Fibroblast of gingiva (primary cell): ENCODE measurements at regions not wholly inside any gene's neighbourhood (a gene's known extent, or its start where the extent isn't known, plus 50 kb on each side); places are given as distances from the start of the nearest gene placed in this dataset.

ENCODE experiments used
- DNase-seq: peaks from one replicate; pipeline ENCODE4 v3.0.0-alpha.2; 2011; ENCODE audit warnings: low read depth

DNA sequence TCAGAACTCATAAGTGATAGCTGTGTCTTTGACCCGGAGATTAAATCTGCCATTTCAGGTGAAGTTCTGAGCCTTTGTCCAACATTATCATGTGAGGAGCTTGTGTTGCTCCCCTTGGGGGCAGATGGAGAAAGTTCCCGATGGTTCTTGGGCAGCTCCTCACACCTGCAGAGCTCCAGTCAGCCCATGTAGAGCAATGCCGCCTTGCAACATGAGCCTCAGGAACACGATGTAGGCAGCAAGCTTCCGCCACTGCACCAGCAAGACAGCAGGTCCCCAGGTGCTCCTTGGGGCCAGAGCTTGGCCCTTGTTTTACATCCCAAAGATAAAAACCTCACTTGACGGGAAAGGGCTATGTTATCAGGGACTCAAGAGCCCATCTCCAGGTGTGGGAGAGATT lies 292.7 kb downstream of the IRX1 start:
- DNase-seq: no peak

- no peak for DNase-seq
These were observed 293.9 kb downstream of the IRX1 start for GRCh38 chr5:3889412-3890142.

DNA sequence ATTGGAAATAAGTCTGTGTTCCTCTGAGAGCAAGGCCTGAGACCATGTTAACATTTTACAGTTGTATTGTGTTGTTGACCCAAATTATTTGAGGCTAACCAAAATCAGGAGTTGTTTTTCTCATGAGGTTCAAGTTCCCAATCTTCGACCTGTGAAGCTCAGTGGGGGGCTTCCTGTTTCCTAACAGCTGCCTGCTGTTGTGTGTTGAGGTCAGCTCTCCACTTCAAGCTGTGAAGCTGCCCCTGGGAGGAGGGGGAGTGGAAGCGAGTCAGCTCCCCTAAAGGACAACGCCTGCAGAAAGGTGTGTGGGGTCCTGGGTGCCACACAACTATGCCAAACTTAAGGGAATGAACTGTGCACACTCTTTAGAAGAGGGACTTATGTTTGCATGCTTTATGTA lies 295.5 kb downstream of the IRX1 start:
- no peak for DNase-seq

DNA sequence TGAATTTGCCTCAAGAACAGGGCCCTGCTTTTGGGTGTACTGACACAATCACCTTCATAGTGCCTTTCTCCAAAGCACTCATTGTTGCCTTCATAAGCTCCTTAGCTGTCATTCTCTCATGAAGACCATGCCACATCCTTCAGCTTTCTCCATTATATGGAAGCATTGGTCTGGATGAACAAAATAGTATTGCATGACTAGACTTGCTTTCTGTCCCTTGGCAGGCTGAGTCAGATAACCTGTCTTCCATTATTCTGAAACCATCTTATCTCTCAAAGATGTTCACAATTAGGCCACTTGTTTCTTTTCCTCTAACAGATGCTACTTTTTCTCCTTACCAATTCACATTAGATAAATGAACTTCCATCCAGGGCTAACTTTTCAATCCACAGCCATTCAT lies 297.9 kb downstream of the IRX1 start:
- no peak for DNase-seq

DNA sequence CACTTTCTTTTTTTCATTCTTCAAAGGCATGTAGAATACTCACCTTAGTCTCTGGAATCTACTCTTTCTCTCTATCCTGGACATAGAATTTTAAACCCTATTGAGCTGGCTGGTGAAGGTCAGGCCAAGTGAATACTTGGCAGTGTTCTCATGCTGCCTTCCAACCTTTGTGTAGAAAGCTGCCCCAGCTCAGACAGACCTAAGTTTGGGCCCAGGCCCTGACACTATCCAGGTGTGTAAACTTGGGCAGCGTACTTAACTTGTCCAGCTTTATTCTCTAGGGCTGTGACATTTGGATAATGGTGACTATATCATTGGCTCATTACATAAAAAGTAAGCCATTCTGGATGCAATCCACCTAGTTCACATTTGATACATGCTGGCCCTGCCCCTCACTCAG lies 298.3 kb downstream of the IRX1 start:
- no peak for DNase-seq

GRCh38 chr5:3896098-3896497 lies 300.5 kb downstream of the IRX1 start:
- DNase-seq: no peak

DNA sequence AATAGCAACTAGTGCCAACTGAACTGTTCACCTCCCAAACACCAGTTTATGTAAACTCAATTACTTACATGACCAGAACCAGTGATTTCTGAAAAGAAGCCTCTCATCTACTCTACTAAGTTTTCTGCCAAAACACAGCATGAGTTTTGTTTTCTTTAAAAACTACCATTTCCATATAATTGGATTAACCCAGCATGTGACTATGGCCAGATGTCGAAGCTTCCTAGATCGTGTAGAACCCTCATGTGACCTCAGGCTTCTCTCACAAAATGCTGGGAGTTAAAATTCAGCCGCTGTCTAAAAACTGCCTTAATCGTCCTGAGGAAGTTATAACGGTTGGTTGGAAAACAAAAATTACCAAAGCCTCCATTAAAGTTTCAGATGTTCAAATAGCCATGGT lies 303.5 kb downstream of the IRX1 start:
- no peak for DNase-seq

DNA sequence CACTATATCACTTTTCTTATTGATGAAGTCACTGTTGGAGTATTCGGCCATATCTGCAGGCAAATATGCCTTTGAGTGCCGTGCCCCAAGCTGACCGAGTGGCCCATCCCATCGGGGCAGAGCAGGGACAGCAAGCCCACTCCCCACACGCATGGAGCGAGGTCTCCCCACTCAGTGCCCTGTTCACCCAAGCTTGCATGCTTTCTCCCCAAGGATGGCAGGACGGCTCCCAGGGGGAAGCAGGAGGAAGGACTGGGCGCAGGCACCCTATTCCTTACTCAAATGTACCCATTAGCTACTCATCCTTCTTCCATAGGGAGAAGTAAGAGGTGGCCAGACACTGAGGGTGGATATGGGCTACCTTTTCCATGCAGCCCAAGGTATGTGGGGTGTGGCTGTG lies 309.0 kb downstream of the IRX1 start:
- DNase-seq: no peak

DNA sequence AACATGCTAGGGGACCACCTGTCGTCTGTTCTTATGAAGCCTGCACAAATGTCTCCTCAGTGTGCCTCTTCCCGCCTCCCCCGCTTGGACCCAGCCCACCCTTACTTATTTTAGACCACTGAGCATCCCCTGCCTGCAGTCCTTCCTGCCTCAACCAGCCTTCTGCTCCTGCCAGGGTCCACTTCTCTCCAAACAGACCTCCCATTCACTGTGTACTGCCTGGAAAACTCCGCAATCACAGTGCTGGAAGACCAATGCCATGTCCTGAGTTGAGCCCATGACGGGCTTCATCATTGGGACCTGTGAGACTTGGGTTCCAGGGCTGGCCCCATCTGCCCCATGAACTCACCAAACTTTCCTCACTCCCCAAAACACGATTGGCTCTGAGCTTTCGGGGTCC lies 309.4 kb downstream of the IRX1 start:
- DNase-seq: no peak

DNA sequence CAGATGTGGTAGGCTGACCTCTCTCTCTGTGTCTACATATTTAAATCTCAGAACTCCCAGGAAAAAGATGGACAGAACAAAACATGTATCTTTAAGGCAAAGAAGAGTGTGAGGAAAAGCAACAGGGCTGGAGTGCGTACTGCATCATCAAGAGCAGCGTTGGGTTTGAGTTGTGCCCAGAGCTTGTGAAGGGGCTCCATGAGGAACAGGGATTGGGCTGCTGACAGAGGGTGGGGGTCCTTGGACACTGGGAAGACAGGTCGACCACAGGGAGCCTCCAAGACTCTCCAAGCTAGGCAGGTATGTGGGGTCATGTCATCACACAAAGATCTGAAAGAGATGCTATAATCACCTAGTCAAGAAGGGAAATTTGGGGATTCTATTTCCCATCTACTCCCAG lies 309.9 kb downstream of the IRX1 start:
- no peak for DNase-seq

GRCh38 chr5:3911111-3911510 lies 315.5 kb downstream of the IRX1 start:
- no peak for DNase-seq

- no peak for DNase-seq
These were observed 316.1 kb downstream of the IRX1 start for GRCh38 chr5:3911773-3912172.

DNA sequence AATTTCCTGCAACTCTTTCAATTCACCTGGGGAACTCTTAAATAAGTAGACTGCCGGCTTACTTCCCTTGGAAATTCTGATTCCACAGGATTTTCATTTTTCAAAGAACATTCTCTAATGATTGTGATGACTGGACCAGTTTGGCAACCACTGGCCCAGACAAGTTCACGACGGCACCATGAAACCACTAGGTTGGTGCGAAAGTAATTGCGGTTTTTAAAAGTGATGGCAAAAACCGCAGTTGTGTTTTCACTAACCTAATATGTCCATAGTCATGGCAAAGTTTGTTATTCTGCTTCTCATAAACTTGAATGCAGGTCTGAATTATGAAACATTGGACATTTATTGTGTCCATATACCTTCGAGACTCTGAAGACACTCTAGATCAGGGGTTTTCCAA lies 317.2 kb downstream of the IRX1 start:
- DNase-seq: no peak

DNA sequence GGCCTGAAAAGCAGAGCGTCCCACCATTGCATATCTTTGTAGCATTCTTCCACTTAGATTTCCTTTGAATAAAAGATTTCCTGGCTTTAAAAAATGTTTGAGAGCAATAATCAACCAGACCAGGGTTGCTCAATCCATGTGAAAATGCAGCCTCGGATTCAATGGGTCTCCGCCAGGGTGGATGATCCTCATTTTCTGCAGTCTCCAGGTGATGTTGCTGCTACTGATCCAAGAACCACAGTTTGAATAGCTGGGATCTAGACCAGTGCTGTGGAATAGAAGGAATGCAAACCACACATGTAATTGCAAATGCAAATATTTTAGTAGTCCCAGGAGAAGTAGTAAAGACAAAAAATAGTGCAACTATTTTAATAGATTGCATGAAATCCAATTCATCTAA lies 317.6 kb downstream of the IRX1 start:
- DNase-seq: no peak

GRCh38 chr5:3925022-3925421 lies 329.4 kb downstream of the IRX1 start:
- no peak for DNase-seq

- DNase-seq: no peak
These were observed 330.3 kb downstream of the IRX1 start for GRCh38 chr5:3925935-3926334.

DNA sequence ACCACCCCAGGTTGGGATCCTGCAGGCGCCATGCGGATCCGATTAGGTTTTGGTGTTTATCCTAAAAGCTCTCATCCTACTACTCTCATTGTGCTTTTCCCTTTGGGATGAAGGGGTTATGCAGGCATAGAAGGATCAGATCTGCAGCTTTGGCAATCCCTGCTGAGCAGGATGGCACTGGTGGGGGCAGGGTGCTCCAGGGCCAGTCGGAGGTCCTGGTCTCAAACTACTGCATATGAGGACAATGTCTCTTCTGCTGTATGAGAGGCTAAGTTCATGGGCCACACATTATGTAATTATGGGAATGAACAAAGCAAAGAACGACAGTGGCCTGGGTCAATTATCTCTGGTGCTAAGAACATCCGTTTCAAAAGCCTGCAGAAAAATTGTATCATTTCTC lies 334.2 kb downstream of the IRX1 start:
- no peak for DNase-seq

GRCh38 chr5:3931976-3932375 lies 336.3 kb downstream of the IRX1 start:
- DNase-seq: no peak

DNA sequence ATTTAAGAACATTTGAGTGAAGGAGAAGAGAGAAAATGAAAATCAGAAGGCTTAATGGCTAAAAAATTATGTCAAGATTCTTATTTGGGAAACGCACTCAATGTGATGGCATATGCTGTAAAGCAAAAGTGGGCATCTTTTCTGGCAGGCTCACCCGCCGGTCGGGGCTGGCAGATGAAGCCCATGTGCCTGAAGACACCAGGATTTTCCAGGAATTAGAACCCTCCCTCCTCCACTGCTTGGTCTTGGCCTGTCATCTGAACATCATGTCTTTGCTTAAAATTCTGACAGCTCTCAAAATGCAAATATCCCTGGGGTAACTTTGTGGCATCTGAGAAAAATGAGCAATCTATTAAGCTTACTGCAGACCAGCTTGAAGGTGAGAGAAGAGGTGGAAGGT lies 337.9 kb downstream of the IRX1 start:
- DNase-seq: no peak

DNA sequence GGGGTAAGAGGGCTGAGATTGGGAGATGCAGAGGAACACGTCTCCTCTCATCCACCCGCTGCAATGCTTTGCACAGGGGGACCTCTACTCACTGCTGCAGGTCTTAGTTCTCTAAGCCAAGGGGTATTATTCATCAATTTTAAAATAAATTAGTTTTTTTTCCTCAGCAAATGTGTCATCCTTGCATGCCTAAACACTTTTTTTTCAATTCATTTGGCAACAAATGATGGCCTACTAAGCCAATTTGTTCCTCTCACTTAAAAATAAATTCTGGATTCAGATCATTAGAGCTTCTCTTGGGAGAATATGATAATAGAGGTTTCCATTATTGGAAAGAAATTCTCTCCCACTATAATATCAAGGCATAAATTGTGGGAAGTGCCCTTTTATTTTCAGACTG lies 338.3 kb downstream of the IRX1 start:
- DNase-seq: no peak

GRCh38 chr5:3943859-3944258 lies 348.2 kb downstream of the IRX1 start:
- DNase-seq: no peak

DNA sequence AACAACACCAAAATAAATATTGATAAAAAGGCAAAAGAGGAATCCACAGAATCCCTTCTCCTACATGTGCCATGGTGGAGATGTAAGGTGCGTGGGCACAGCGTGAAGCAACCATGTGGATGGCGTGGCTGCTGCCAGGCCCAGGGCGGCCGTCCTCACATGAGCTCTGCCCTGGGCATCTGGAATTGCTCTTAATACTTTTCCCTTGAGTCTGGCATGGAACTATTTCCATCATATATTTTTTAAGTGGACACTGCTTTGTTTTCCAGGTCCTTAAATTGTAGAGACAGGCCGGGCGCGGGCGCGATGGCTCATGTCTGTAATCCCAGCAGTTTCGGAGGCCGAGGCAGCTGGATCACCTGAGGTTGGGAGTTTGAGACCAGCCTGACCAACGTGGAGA lies 349.3 kb downstream of the IRX1 start:
- DNase-seq: no peak

GRCh38 chr5:3948838-3949237 lies 353.2 kb downstream of the IRX1 start:
- no peak for DNase-seq

- no peak for DNase-seq
These were observed 358.6 kb downstream of the IRX1 start for GRCh38 chr5:3954199-3954598.

DNA sequence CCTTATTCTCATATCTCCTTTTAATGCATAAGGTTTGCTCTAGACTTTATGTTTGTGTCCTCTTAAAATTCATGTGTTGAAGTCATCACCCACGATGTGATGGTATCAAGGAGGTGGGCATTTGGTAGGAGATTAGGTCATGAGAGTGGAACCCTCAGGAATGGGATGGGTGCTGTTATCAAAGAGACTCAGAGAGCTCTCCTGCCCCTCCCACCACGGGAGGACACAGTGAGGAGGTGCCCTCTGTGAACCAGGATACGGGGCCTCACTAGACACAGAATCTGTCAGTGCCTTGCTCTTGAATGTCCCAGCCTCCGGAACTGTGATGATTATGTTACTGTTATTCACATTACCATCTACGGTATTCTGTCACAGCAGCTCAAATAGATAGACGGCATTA lies 359.0 kb downstream of the IRX1 start:
- DNase-seq: no peak
